ENCODE measurements at regions not wholly inside any gene's neighbourhood (a gene's known extent, or its start where the extent isn't known, plus 50 kb on each side); places are given as distances from the start of the nearest gene placed in this dataset.

- Histone ChIP-seq H3K27me3 (ENCODE audit: control insufficient read depth in 1 of 2, insufficient read depth in 2 of 2, low read length in 2 of 2) (no peaks in the 10 kb centered on the region), H3K9me3 (ENCODE audit: low read length) (no peaks in the 10 kb centered on the region), H3K4me1 (ENCODE audit: insufficient read depth, low read length) (no peaks in the 10 kb centered on the region), H3K79me2 (ENCODE audit: insufficient read depth, low read length) (no peaks in the 10 kb centered on the region), H3K4me3 (replicated peaks in 1 of 3; ENCODE audit: insufficient read depth in 1 of 3, low read depth in 2 of 3, low read length in 3 of 3) (no peak overlapping the region), H4K20me1 (ENCODE audit: insufficient read depth, low read length) (no peaks in the 10 kb centered on the region), H2AFZ (ENCODE audit: low read length) (no peak overlapping the region), H3K9ac (ENCODE audit: insufficient read depth, low read depth, low read length) (no peak overlapping the region), H3K36me3 (replicated peaks in 1 of 2; ENCODE audit: control insufficient read depth in 1 of 2, insufficient read depth in 2 of 2, low read length in 2 of 2) (no peaks in the 10 kb centered on the region), H3K27ac (ENCODE audit: extremely low read length, insufficient read depth, low read length) (no peak overlapping the region), H3K4me2 (ENCODE audit: low read depth, low read length) (no peak overlapping the region)
- DNase-seq (ENCODE audit: low spot score) (no peak), ATAC-seq (no peak), FAIRE-seq (no peak)
- ChIA-PET POLR2A (no interaction called here), CTCF (ENCODE audit: low intra/inter-chr PET ratio, low total read pairs) (no interaction called here)
- TF ChIP-seq PCBP1 (IDR thresholded peaks at IDR 0.05; ENCODE audit: borderline replicate concordance, low read depth, low read length) (no peak), MXI1 (IDR thresholded peaks at IDR 0.05; ENCODE audit: borderline replicate concordance, low read depth, low read length) (no peak), ZBTB3 (CRISPR knock-in tag; IDR thresholded peaks at IDR 0.05; ENCODE audit: borderline replicate concordance, low read depth) (no peak)
- 0% methylated on average over 2 of the region's 2 CpGs for WGBS (ENCODE audit: low lambda C conversion rate)
- intact Hi-C loops (cut with micrococcal nuclease; ENCODE audit: unreplicated experiment) (no loop called here), in situ Hi-C loops (cut with HindIII; ENCODE audit: extremely low pct_ligation_motif_present, low pct_unique_long_range_greater_than_20kb) (no loop called here)
- BruUV-seq (replicated peaks) = no TSS peak
Observed at GRCh38 chr4:181476508-181476890, 766.7 kb upstream of the TENM3 start.

DNA sequence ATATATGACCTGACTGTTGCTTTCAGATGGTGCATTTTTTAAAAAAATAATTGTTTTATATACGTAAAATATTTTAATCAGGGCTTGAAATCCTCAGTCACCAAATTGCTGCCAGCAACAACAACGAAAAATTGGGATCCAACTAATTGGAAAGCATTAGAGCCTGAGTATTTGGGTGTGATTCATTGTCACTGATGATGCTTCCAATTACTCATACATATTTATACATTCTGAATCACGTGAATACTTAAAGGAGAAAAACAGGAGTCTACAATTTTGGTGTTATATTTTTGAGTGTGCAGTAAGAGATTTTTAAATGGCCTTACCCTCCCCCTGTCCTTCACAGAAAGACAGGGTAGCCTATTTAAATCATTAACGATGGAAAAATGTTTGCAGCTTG lies 765.6 kb upstream of the TENM3 start:
- Histone ChIP-seq H3K9me3 (ENCODE audit: low read length) (no peaks in the 10 kb centered on the region), H3K27ac (ENCODE audit: extremely low read length, insufficient read depth, low read length) (no peak overlapping the region), H3K4me2 (ENCODE audit: low read depth, low read length) (no peak overlapping the region), H2AFZ (ENCODE audit: low read length) (no peak overlapping the region), H3K4me1 (ENCODE audit: insufficient read depth, low read length) (no peaks in the 10 kb centered on the region), H3K27me3 (ENCODE audit: control insufficient read depth in 1 of 2, insufficient read depth in 2 of 2, low read length in 2 of 2) (no peaks in the 10 kb centered on the region), H3K4me3 (replicated peaks in 1 of 3; ENCODE audit: insufficient read depth in 1 of 3, low read depth in 2 of 3, low read length in 3 of 3) (no peak overlapping the region), H4K20me1 (ENCODE audit: insufficient read depth, low read length) (no peaks in the 10 kb centered on the region), H3K79me2 (ENCODE audit: insufficient read depth, low read length) (no peaks in the 10 kb centered on the region), H3K36me3 (replicated peaks in 1 of 2; ENCODE audit: control insufficient read depth in 1 of 2, insufficient read depth in 2 of 2, low read length in 2 of 2) (no peaks in the 10 kb centered on the region), H3K9ac (ENCODE audit: insufficient read depth, low read depth, low read length) (no peak overlapping the region)
- FAIRE-seq = no peak
- intact Hi-C loops (cut with micrococcal nuclease; ENCODE audit: unreplicated experiment) = no loop called here
- in situ Hi-C loops (cut with HindIII; ENCODE audit: extremely low pct_ligation_motif_present, low pct_unique_long_range_greater_than_20kb) = no loop called here
- under 1% methylated on average over 4 of the region's 4 CpGs for WGBS (ENCODE audit: low lambda C conversion rate)
- ChIA-PET CTCF (ENCODE audit: low intra/inter-chr PET ratio, low total read pairs) (no interaction called here), POLR2A (no interaction called here)
- no peak for ATAC-seq
- DNase-seq (ENCODE audit: low spot score) = no peak
- no peak for TF ChIP-seq ZNF264 (CRISPR knock-in tag; IDR thresholded peaks at IDR 0.05)
- TF ChIP-seq ZNF781 (CRISPR knock-in tag; IDR thresholded peaks at IDR 0.05; ENCODE audit: borderline replicate concordance, not compliant biosample characterization) = no peak
- no peak for TF ChIP-seq KMT2A (CRISPR knock-in tag; IDR thresholded peaks at IDR 0.05)
- no peak for TF ChIP-seq ZFP36 (IDR thresholded peaks at IDR 0.05; ENCODE audit: borderline replicate concordance, low read depth, low read length, partially characterized antibody)
- TF ChIP-seq ZNF615 (CRISPR knock-in tag; IDR thresholded peaks at IDR 0.05; ENCODE audit: borderline replicate concordance) = no peak
- no peak for TF ChIP-seq ZNF672 (CRISPR knock-in tag; IDR thresholded peaks at IDR 0.05)
- TF ChIP-seq, protein P1, sequence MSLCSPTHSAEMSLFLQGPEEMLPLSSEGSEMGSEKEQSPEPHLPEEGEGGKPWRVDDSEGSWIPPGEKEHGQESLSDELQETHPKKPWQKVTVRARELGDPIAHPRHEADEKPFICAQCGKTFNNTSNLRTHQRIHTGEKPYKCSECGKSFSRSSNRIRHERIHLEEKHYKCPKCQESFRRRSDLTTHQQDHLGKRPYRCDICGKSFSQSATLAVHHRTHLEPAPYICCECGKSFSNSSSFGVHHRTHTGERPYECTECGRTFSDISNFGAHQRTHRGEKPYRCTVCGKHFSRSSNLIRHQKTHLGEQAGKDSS (CRISPR knock-in tag; IDR thresholded peaks at IDR 0.05; ENCODE audit: borderline replicate concordance, low read depth) = no peak
- TF ChIP-seq ARNT2 (CRISPR knock-in tag; IDR thresholded peaks at IDR 0.05; ENCODE audit: low read depth) = no peak
- TF ChIP-seq ZNF3 (CRISPR knock-in tag; IDR thresholded peaks at IDR 0.05) = no peak
- TF ChIP-seq, protein P2, sequence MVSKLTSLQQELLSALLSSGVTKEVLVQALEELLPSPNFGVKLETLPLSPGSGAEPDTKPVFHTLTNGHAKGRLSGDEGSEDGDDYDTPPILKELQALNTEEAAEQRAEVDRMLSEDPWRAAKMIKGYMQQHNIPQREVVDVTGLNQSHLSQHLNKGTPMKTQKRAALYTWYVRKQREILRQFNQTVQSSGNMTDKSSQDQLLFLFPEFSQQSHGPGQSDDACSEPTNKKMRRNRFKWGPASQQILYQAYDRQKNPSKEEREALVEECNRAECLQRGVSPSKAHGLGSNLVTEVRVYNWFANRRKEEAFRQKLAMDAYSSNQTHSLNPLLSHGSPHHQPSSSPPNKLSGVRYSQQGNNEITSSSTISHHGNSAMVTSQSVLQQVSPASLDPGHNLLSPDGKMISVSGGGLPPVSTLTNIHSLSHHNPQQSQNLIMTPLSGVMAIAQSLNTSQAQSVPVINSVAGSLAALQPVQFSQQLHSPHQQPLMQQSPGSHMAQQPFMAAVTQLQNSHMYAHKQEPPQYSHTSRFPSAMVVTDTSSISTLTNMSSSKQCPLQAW (CRISPR knock-in tag; IDR thresholded peaks at IDR 0.05) = no peak
- no peak for TF ChIP-seq MIER2 (CRISPR knock-in tag; IDR thresholded peaks at IDR 0.05)
- no peak for TF ChIP-seq ONECUT2 (CRISPR knock-in tag; IDR thresholded peaks at IDR 0.05)
- no peak for TF ChIP-seq ZNF607 (CRISPR knock-in tag; IDR thresholded peaks at IDR 0.05; ENCODE audit: borderline replicate concordance)
- no peak for TF ChIP-seq NFATC3 (CRISPR knock-in tag; IDR thresholded peaks at IDR 0.05)
- no peak for TF ChIP-seq ZNF180 (CRISPR knock-in tag; IDR thresholded peaks at IDR 0.05; ENCODE audit: borderline replicate concordance, low read depth)
- no peak for TF ChIP-seq MTF2 (CRISPR knock-in tag; IDR thresholded peaks at IDR 0.05; ENCODE audit: borderline replicate concordance)
- no peak for TF ChIP-seq RCOR2 (CRISPR knock-in tag; IDR thresholded peaks at IDR 0.05)
- BruUV-seq (replicated peaks) = no TSS peak

All from HepG2 (cell line).